ENCODE measurements at regions not wholly inside any gene's neighbourhood (a gene's known extent, or its start where the extent isn't known, plus 50 kb on each side); places are given as distances from the start of the nearest gene placed in this dataset.

DNA sequence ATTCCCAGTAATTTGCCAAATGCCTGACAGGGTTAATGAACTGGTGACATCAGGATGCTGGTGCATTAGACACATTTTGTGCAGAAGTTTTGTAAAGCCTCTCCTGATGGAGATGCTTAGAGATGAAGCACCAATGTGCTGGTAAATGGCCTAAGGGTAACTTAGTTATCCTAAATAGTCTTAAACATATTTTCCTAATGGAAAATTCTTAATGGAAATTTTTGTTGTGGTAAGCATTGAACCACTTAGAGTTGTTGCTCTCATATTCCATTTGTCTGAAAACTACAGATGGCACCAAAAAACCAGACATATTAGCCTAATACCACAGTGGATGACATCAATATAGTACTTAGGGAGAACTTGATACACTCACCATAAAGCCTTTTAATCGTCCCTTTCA, 154.5 kb upstream of the ANK2 start:
- no peak for DNase-seq (ENCODE audit: low spot score)

DNA sequence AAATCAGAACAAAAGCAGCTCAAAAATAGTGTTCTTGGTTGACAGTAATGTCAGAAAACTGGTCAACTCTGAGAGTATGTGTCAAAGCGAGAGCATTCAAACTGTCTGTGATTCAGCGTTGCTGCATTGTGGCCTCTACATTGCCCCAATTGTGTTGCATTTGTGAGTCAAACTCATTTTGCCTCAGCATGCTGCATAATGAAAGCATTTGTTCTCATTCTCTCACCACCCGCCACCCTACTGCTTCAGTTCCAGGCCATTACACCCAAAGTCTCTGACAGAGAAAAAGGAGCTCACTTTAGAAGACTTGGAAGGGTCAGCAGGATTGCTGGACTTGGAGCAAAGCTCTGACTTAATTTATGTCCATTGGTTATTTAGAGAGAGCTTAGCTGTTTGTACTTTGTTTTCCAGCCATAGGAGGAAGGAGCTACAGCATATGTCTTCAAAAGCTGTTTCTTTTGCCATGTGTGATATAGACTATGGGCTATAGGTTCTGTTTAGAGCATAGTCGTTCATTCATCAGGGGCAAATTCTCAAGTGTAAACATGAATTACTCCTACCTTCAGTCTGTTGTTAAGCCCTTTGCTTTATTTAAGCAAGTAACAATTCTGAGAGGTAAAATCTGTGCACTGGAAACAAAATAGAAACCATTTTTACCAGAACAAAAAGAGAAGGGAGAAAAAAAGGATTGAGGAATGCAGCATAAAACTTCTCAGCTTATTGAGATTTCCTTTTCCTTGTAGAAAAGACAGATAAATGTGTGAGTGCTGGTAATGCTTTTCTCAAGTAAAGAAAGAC, 153.4 kb upstream of the ANK2 start:
- DNase-seq (ENCODE audit: low spot score), result peak; percentile 35

GRCh38 chr4:112896609-112897190, 152.8 kb upstream of the ANK2 start:
- no peak for DNase-seq (ENCODE audit: low spot score)

- DNase-seq (ENCODE audit: low spot score), result no peak
Measured at GRCh38 chr4:112897543-112897942, 151.9 kb upstream of the ANK2 start.

GRCh38 chr4:112898357-112899141, 150.9 kb upstream of the ANK2 start:
- DNase-seq (ENCODE audit: low spot score), result no peak

DNA sequence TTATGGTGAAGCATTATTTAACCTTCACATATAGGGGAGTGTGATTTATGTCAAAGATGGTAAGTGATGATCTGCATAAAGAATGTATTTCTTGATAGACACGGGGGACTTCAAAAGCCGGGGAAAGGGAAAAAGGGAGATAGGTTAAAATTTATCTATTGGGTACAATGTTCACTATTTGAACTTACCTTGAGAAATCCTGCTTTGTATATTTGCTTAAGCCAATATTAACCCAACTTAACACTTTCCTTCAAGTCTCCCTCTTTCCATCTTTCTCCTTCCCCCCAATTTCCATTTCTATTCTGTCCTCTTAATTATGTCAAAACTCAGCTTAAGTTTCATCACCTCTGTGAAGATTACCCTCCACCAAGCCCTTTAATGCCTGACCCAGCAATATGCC, 149.0 kb upstream of the ANK2 start:
- no peak for DNase-seq (ENCODE audit: low spot score)

DNA sequence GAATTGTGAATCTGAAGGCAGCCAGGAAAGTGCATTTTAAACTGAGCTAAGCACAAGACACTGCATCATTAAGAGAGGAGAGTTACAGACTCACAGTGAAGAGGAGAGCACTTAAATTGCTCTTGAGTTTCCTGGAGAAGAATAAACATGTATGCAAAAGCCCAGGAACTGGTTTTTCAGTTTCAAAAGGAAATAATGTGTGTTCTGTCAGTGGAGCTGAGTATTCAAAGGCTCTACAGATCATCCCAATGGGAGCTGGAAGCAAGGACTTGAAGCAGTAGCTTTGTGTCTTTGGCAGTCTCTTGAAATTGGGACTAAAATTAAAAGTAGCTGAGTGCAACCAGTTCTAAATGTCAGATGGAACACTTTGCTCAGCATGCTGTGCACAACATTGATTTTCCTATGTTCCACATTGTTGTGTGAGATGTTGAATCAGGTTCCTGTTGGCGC, 147.5 kb upstream of the ANK2 start:
- no peak for DNase-seq (ENCODE audit: low spot score)

GRCh38 chr4:112905728-112906127, 143.7 kb upstream of the ANK2 start:
- no peak for DNase-seq (ENCODE audit: low spot score)

DNA sequence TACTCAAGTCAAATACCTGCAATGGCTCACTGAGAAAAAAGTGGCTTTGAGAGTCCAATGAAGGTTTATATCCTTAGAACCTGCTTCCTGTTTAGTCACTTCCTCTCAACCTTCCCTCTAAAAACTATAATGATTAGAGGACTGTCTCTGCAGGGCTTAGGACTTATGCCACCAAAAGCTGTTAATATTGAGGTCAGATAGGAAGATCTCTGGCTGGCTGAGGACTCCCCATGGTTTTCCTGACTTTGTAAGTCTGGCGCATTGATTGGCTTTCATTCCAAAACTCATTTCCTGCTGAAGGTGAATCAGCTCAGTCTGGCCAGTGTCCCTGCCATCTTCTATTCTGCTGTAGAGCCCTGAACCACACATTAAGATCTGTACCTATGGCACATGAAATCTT, 140.9 kb upstream of the ANK2 start:
- DNase-seq (ENCODE audit: low spot score), result peak; percentile 81

GRCh38 chr4:112910109-112910736, 139.2 kb upstream of the ANK2 start:
- DNase-seq (ENCODE audit: low spot score), result peak; percentile 77

DNA sequence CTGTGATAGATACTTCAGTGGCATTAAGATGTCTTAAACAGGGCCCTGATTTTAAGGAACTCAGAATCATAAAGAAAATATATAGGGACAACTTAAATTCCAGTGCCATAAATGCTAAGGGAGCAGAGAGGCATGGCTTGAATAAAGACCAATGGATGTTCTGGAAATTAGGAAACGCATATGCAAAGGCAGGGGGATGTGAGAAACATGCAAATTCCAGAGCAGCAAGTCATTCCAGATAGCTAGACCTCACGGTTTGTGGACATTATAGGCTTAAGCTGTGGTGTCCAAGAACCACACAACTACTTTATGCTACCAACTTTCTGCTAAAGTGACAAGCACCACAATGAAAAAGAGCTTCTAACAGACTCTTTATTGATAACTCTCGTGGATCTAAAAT, 132.6 kb upstream of the ANK2 start:
- no peak for DNase-seq (ENCODE audit: low spot score)

DNA sequence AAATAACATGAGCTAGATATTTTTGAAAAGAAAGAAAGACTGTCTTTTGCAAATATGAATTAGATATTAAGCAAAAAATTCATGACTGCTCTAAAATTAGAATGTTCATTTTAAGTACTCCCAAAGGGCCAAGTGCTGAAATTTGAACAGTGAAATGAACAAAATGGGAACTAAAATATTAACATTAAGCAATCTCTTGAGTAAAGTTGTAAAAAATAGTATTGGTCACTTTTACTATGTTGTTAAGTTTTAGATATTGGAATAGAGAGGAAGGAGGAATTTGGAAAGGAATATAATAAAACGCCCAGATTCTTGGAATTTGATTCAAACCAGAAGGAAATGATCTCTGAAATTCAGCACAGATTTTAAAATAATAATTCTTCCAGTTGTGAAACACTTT, 125.9 kb upstream of the ANK2 start:
- no peak for DNase-seq (ENCODE audit: low spot score)

DNA sequence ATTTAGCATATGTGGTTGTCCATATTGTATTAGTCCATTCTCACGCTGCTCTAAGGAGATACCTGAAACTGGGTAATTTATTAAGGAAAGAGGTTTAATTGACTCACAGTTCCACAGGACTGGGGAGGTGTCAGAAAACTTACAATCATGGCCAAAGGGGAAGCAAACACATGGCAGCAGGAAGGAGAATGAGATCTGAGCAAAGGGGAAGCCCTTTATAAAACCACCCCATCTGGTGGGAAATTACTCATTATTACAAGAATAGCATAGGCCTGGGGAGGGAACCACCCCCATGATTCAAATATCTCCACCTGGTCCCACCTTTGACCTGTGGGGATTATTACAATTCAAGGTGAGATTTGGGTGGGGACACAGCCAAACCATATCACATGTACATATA, 122.6 kb upstream of the ANK2 start:
- no peak for DNase-seq (ENCODE audit: low spot score)

DNA sequence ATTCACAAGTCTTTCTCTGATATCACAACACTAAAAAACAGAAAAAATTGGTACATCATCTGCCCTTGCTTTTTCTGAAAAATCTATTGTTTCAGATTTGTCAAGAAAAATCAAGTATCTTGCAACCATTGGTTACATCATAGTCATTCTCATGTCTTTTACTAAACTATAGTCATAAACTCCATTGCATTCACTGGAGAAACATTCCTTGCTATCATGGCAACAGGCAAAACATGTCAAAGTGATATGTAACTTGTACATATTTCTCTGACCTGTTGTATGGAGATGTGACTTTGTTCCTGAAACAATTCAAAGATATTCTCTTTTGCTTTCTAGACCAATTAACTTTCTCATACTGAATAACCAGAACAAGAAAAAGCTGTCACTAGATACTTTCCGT, 121.9 kb upstream of the ANK2 start:
- no peak for DNase-seq (ENCODE audit: low spot score)

DNA sequence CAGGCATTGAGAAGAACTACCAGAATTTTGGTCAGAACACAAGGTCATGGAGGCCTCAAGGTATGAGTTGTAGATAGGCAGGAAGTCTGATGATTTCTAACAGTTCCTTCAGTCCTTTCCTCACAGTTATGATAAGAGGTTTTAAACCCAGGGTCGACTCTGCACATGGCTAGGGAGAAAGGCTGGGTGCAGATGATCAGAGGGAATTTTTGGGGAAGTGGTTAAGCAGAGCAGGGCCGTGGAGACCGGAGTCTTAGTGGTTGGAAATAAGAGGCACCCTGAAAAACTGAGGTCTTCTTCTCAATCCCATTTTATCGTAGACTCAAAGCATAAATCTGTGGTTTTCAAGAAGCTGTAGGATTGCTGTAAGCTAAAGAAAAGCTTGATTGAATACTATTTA, 118.5 kb upstream of the ANK2 start:
- no peak for DNase-seq (ENCODE audit: low spot score)

- DNase-seq (ENCODE audit: low spot score), result no peak
Measured at GRCh38 chr4:112933790-112934189, 115.7 kb upstream of the ANK2 start.

DNA sequence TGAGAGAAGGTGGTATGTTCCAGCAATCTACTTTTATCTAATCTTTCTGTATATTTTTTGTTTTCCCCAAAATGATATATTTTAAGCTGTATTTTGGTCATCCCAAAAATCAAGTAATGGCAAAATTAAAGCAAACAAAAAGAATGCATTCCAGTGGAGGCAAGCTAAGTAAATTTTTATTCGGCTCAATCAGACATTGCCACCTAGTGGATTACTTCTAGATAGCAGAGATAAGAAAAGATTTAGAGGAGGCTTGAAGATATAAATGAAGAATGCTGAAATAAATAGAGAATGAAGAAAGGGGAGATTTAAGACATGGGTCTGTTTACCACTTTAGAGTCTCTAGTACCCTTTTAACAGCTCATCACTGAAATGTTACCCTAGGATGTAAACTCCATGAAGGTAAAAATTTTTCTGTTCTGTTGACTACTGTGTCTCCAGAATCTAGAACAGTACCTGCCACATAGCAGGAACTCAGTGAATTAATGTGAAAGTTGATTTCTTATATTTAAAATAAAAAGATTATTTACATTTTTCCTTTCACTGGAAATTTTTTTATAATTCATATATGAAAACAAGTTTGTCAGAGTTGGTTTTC, 110.9 kb upstream of the ANK2 start:
- DNase-seq (ENCODE audit: low spot score), result peak; percentile 72

DNA sequence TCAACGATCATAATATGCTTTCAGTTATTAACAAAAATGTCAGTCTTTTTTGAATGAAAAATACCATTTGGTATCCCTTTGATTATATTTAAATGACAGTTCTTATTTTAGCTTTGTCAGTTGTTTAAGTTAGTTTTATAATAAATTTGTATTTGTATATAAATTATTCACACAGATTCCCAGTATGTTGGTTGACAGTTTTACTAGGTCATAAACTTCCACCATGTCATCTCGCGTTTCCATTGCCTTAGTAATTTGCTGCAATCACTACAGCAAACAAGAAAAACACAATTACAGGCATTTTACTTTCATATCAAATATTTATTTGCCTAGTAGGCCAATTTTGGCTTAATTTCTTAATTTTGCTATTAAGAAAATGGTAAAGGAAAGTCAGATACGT, 109.6 kb upstream of the ANK2 start:
- DNase-seq (ENCODE audit: low spot score), result no peak

GRCh38 chr4:112940336-112940735, 109.1 kb upstream of the ANK2 start:
- no peak for DNase-seq (ENCODE audit: low spot score)

GRCh38 chr4:112942077-112942476, 107.4 kb upstream of the ANK2 start:
- no peak for DNase-seq (ENCODE audit: low spot score)

DNA sequence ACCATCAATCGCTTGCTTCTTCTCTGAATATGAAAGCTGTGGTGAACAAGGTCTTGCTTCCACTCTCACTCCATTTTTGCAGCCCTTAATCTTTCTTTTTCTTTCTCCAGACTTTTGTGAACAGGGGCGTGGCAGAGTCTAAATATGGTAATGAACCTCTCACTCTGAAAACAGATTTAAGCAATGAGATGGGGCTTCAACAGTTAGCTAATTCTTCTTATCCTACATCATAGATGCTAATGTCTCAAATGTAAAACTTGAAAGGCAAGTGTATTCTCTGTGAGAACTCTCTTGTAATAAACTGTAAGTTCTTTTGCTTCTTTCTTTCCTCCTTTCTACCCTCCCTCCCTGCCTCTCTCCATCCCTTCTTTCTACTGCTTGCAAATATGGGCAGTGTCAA, 106.5 kb upstream of the ANK2 start:
- no peak for DNase-seq (ENCODE audit: low spot score)

- no peak for DNase-seq (ENCODE audit: low spot score)
Measured at GRCh38 chr4:112944006-112944405, 105.4 kb upstream of the ANK2 start.
